Mesendoderm (in vitro differentiated cells): ENCODE measurements at regions not wholly inside any gene's neighbourhood (a gene's known extent, or its start where the extent isn't known, plus 50 kb on each side); places are given as distances from the start of the nearest gene placed in this dataset.
A peak's percentile ranks its signal among the peaks of the same experiment; 100 is the strongest.

Experiments used
- DNase-seq: peaks from one replicate; pipeline ENCODE4 v3.0.0; 2013
- H2AK5ac ChIP-seq: 2 replicates; pipeline ENCODE4 v1.6.1; 2013; ENCODE audit warnings: low read length, inconsistent platforms
- H2BK120ac ChIP-seq: 2 replicates; pipeline ENCODE4 v1.6.1; 2013; ENCODE audit warnings: low read depth, mild to moderate bottlenecking, low read length, moderate library complexity, mixed read lengths
- H2BK15ac ChIP-seq: replicated peaks from 2 replicates; pipeline ENCODE4 v1.6.1; 2013; ENCODE audit warnings: low read depth, mild to moderate bottlenecking, moderate library complexity
- H2BK5ac ChIP-seq: 2 replicates; pipeline ENCODE4 v1.6.1; 2013; ENCODE audit warnings: low read length, inconsistent platforms
- H3K18ac ChIP-seq: 2 replicates; pipeline ENCODE4 v1.6.1; 2013; ENCODE audit warnings: mild to moderate bottlenecking, low read length, mixed read lengths
- H3K23ac ChIP-seq: one replicate; pipeline ENCODE4 v1.6.1; 2013; ENCODE audit warnings: low read length
- H3K27ac ChIP-seq: 2 replicates; pipeline ENCODE4 v1.5.1; 2013; ENCODE audit warnings: low read depth, mild to moderate bottlenecking, inconsistent platforms, low read length, moderate library complexity
- H3K27me3 ChIP-seq: 2 replicates; pipeline ENCODE4 v1.6.1; 2013; ENCODE audit warnings: low read length, control low read depth, mild to moderate bottlenecking, inconsistent platforms; ENCODE audit not compliant: insufficient read depth, poor library complexity
- H3K36me3 ChIP-seq: 2 replicates; pipeline ENCODE4 v1.6.1; 2013; ENCODE audit warnings: low read length, inconsistent platforms; ENCODE audit not compliant: control insufficient read depth, insufficient read depth
- H3K4ac ChIP-seq: one replicate; pipeline ENCODE4 v1.6.1; 2013; ENCODE audit warnings: low read depth, mild to moderate bottlenecking, low read length, moderate library complexity
- H3K4me1 ChIP-seq: 2 replicates; pipeline ENCODE4 v1.6.1; 2013; ENCODE audit warnings: low read depth, low read length, inconsistent platforms; ENCODE audit not compliant: control insufficient read depth
- H3K4me2 ChIP-seq: 2 replicates; pipeline ENCODE4 v1.6.1; 2013; ENCODE audit warnings: low read length
- H3K4me3 ChIP-seq: 2 replicates; pipeline ENCODE4 v1.5.1; 2013; ENCODE audit warnings: mild to moderate bottlenecking, low read length
- H3K56ac ChIP-seq: one replicate; pipeline ENCODE4 v1.6.1; 2013; ENCODE audit warnings: low read length
- H3K79me1 ChIP-seq: 2 replicates; pipeline ENCODE4 v1.6.1; 2013; ENCODE audit warnings: low read length, inconsistent platforms
- H3K79me2 ChIP-seq: 2 replicates; pipeline ENCODE4 v1.6.1; 2013; ENCODE audit warnings: mild to moderate bottlenecking, low read length; ENCODE audit not compliant: control insufficient read depth, insufficient read depth
- H3K9ac ChIP-seq: 2 replicates; pipeline ENCODE4 v1.6.1; 2013; ENCODE audit warnings: low read length, inconsistent platforms
- H4K5ac ChIP-seq: one replicate; pipeline ENCODE4 v1.6.1; 2013; ENCODE audit warnings: low read length
- H4K8ac ChIP-seq: one replicate; pipeline ENCODE4 v1.6.1; 2013; ENCODE audit warnings: low read depth, mild to moderate bottlenecking, control low read depth, low read length, moderate library complexity
- WGBS: extraction: QIAGEN DNeasy Blood & Tissue Kit; methylation state at CpG from one replicate; pipeline ENCODE4 v1.1.7; 2013; ENCODE audit warnings: low lambda C conversion rate, missing lambda C conversion rate; ENCODE audit not compliant: insufficient coverage; ENCODE audit errors: extremely low coverage; 5-methylcytosine and 5-hydroxymethylcytosine counted together

DNA sequence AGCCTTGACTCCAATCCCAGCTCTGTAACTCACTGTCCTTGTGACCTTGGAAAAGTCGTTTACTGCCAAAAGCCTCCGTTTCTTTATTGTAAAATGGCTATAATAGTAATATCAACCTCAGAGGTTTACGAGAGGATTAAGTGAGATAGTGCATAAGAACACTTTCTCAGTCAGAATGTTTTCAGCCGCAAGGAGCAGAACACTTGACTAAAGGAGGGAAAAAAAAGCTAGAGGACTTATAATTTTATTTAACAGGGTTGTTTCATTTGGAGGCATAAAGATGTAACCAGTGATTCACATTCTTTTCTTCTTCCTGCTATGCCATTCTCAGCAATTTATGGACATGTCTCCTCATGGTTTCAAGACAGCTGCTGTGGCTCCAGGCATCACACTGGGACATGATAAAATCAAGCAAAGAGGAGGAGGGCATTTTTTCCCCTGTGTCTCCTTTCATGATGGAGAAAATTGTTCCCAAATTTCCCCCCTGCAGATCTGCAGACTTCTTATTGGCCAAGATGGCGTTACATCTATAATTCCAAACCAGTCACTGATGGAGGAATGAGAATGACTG is 143.0 kb upstream of the PTPN1 start:
- no peaks in the 10 kb centered on the region for H3K4me1 ChIP-seq
- no peak overlapping the region for H3K23ac ChIP-seq
- H3K27me3 ChIP-seq: no peaks in the 10 kb centered on the region
- H2BK15ac ChIP-seq: no peak overlapping the region
- no peak overlapping the region for H2BK5ac ChIP-seq
- no peak overlapping the region for H4K8ac ChIP-seq
- H3K4me3 ChIP-seq: no peak overlapping the region
- WGBS: no CpG with 5 or more reads among the region's 5 CpGs
- H3K79me2 ChIP-seq: no peaks in the 10 kb centered on the region
- no peak for DNase-seq
- no peak overlapping the region for H3K4me2 ChIP-seq
- no peak overlapping the region for H2AK5ac ChIP-seq
- H3K79me1 ChIP-seq: no peaks in the 10 kb centered on the region
- no peak overlapping the region for H3K18ac ChIP-seq
- H4K5ac ChIP-seq: no peak overlapping the region
- no peak overlapping the region for H2BK120ac ChIP-seq
- H3K36me3 ChIP-seq: no peaks in the 10 kb centered on the region
- no peak overlapping the region for H3K9ac ChIP-seq
- H3K4ac ChIP-seq: no peak overlapping the region
- no peak overlapping the region for H3K27ac ChIP-seq
- H3K56ac ChIP-seq: no peak overlapping the region

DNA sequence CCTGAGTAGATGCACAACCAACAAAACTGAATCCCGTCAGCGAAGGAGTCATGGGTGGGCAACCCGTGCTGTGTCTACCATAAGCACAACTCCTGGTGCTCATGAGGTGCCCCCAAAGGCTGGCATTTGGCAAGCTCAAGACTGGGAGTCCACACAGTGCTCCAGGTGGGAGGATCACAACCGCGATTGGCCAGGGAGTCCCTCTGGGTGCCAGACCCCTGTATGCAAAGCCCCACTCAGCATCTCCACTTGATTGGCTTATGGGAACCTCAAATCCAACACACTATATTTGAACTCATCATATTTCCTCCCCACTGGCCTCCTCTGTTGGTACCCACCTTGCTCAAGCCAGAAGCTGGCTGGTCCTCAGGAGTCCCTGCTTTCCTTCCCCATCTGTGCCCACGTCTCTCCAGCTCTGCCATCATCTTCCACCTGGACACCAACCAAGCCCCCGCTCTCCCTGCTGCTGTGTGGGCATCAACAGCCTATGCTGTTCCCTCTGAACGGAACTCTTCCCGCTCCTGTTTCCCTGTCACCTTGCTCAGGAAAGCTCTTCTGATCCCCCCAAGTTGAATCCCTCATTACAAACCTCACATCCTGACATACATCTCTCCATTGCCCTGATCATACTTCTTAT is 142.3 kb upstream of the PTPN1 start:
- Histone ChIP-seq H2AK5ac (no peak overlapping the region), H3K4me2 (no peak overlapping the region), H2BK15ac (no peak overlapping the region), H2BK5ac (no peak overlapping the region), H3K4ac (no peak overlapping the region), H3K23ac (no peak overlapping the region), H3K4me3 (no peak overlapping the region), H3K9ac (no peak overlapping the region), H4K5ac (no peak overlapping the region), H4K8ac (no peak overlapping the region), H3K56ac (no peak overlapping the region), H3K36me3 (no peaks in the 10 kb centered on the region), H3K27me3 (no peaks in the 10 kb centered on the region), H3K18ac (no peak overlapping the region), H3K27ac (no peak overlapping the region), H3K79me1 (no peaks in the 10 kb centered on the region), H2BK120ac (no peak overlapping the region), H3K4me1 (no peaks in the 10 kb centered on the region), H3K79me2 (no peaks in the 10 kb centered on the region)
- no peak for DNase-seq
- no CpG with 5 or more reads among the region's 9 CpGs for WGBS

DNA sequence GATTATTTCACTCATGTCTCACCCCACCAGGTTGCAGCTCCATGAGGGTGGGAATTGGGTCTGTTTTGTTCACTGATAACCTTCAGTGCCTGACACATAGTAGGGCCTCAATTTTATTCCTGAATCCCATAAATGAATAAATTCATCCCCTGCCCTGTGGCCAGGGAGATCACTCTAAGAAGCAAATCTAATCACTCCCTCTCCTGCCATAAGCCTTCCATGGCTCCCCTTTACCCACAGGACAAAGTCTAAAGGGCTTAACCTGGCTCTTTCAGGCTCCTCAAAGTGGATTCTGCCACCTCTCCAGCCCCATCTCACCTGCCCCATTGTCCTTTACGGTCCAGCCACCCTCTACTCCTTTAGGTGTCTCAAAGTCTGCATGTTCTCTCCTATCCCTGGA is 141.8 kb upstream of the PTPN1 start:
- no peak for DNase-seq
- Histone ChIP-seq H3K56ac (no peak overlapping the region), H3K27me3 (no peaks in the 10 kb centered on the region), H3K27ac (no peak overlapping the region), H2BK15ac (no peak overlapping the region), H3K79me1 (no peaks in the 10 kb centered on the region), H3K36me3 (no peaks in the 10 kb centered on the region), H4K8ac (no peak overlapping the region), H3K4me3 (no peak overlapping the region), H3K79me2 (no peaks in the 10 kb centered on the region), H3K23ac (no peak overlapping the region), H3K4me1 (no peaks in the 10 kb centered on the region), H3K4ac (no peak overlapping the region), H2BK120ac (no peak overlapping the region), H3K9ac (no peak overlapping the region), H3K18ac (no peak overlapping the region), H2BK5ac (no peak overlapping the region), H2AK5ac (no peak overlapping the region), H4K5ac (no peak overlapping the region), H3K4me2 (no peak overlapping the region)
- WGBS: no CpG with 5 or more reads among the region's 1 CpG

- no peak overlapping the region for H4K5ac ChIP-seq
- H3K4me2 ChIP-seq: no peak overlapping the region
- no peaks in the 10 kb centered on the region for H3K27me3 ChIP-seq
- no peaks in the 10 kb centered on the region for H3K36me3 ChIP-seq
- H2BK120ac ChIP-seq: no peak overlapping the region
- H3K56ac ChIP-seq: no peak overlapping the region
- H3K4me3 ChIP-seq: no peak overlapping the region
- H3K79me1 ChIP-seq: no peaks in the 10 kb centered on the region
- no CpG with 5 or more reads among the region's 4 CpGs for WGBS
- no peak overlapping the region for H2BK15ac ChIP-seq
- no peaks in the 10 kb centered on the region for H3K4me1 ChIP-seq
- no peaks in the 10 kb centered on the region for H3K79me2 ChIP-seq
- H2AK5ac ChIP-seq: no peak overlapping the region
- H2BK5ac ChIP-seq: no peak overlapping the region
- no peak overlapping the region for H3K18ac ChIP-seq
- H3K4ac ChIP-seq: no peak overlapping the region
- H3K9ac ChIP-seq: no peak overlapping the region
- H3K23ac ChIP-seq: no peak overlapping the region
- H3K27ac ChIP-seq: no peak overlapping the region
- no peak overlapping the region for H4K8ac ChIP-seq
- peak; percentile 21 for DNase-seq
Observed at GRCh38 chr20:50368813-50369224, 141.4 kb upstream of the PTPN1 start.

DNA sequence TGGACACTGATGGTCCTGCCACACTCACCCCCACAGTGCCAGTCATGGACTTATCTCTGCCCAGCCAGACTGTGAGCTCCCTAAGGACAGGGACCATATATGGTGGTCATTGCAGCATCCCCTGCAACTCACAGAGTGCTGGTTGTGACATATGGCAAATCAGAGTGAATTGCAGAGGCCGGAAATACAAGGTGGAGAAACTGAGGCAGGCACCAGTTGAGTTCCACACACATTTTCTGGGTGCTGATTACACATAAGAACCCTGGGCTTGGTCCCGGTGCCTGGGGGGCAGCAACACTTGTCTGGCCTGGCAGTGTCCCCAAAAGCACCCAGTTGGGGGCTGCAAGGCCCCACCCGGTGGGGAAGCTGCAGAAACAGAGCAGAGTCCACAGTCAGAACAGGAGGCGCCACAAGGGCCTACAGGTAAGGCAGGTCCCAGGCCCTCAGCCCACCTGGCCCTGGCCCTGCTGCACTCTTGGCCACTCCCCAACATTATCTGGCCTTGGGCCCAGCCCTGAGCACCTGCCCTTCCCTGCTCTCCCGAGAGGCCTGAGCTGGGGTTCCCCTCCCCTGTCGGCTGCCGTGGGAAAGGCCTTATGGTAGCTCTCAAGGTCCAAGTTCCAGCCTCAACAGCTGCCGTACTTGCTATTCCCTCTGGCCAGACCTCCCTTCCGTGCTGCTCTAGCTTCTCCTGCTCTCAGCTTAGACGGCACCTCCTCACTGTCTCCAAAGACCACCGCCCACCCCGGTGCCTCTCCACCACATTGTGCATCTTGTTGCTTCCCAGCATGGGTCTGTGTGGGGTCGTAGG is 140.8 kb upstream of the PTPN1 start:
- Histone ChIP-seq H4K5ac (no peak overlapping the region), H3K9ac (no peak overlapping the region), H3K4me3 (no peak overlapping the region), H3K79me1 (no peaks in the 10 kb centered on the region), H3K79me2 (no peaks in the 10 kb centered on the region), H2BK5ac (no peak overlapping the region), H3K36me3 (no peaks in the 10 kb centered on the region), H2BK15ac (no peak overlapping the region), H2BK120ac (no peak overlapping the region), H3K18ac (no peak overlapping the region), H3K27ac (no peak overlapping the region), H3K56ac (no peak overlapping the region), H3K4me2 (no peak overlapping the region), H3K4me1 (no peaks in the 10 kb centered on the region), H3K27me3 (no peaks in the 10 kb centered on the region), H4K8ac (no peak overlapping the region), H2AK5ac (no peak overlapping the region), H3K4ac (no peak overlapping the region), H3K23ac (no peak overlapping the region)
- no peak for DNase-seq
- no CpG with 5 or more reads among the region's 13 CpGs for WGBS
